ENCODE measurements at regions not wholly inside any gene's neighbourhood (a gene's known extent, or its start where the extent isn't known, plus 50 kb on each side); places are given as distances from the start of the nearest gene placed in this dataset.
"Not testable (repeated sequence)": the region's sequence is repeated elsewhere in the genome, so short reads cannot be mapped to it uniquely, and the experiment has no call there.

GRCh38 chr12:88945051-88945732, 364.9 kb upstream of the KITLG start:
- no peak for DNase-seq (ENCODE audit: low spot score)

GRCh38 chr12:88944397-88944796, 364.1 kb upstream of the KITLG start:
- no peak for DNase-seq (ENCODE audit: low spot score)

- no peak for DNase-seq (ENCODE audit: low spot score)
Observed at GRCh38 chr12:88940854-88941253, 360.6 kb upstream of the KITLG start.

- DNase-seq (ENCODE audit: low spot score), result no peak
Observed at GRCh38 chr12:88935856-88936255, 355.6 kb upstream of the KITLG start.

- DNase-seq (ENCODE audit: low spot score), result no peak
Observed at GRCh38 chr12:88934163-88934747, 354.0 kb upstream of the KITLG start.

GRCh38 chr12:88932457-88932856, 352.2 kb upstream of the KITLG start:
- no peak for DNase-seq (ENCODE audit: low spot score)

- DNase-seq (ENCODE audit: low spot score), result no peak
Observed at GRCh38 chr12:88931598-88931997, 351.3 kb upstream of the KITLG start.

- DNase-seq (ENCODE audit: low spot score), result no peak
Observed at GRCh38 chr12:88925454-88925853, 345.2 kb upstream of the KITLG start.

- DNase-seq (ENCODE audit: low spot score), result no peak
Observed at GRCh38 chr12:88924162-88924561, 343.9 kb upstream of the KITLG start.

- DNase-seq (ENCODE audit: low spot score), result no peak
Observed at GRCh38 chr12:88923631-88924030, 343.4 kb upstream of the KITLG start.

GRCh38 chr12:88922816-88923215, 342.5 kb upstream of the KITLG start:
- no peak for DNase-seq (ENCODE audit: low spot score)

- no peak for DNase-seq (ENCODE audit: low spot score)
Observed at GRCh38 chr12:88921890-88922532, 341.7 kb upstream of the KITLG start.

- no peak for DNase-seq (ENCODE audit: low spot score)
Observed at GRCh38 chr12:88921434-88921833, 341.2 kb upstream of the KITLG start.

GRCh38 chr12:88918161-88918560, 337.9 kb upstream of the KITLG start:
- DNase-seq (ENCODE audit: low spot score), result no peak

GRCh38 chr12:88914967-88915366, 334.7 kb upstream of the KITLG start:
- DNase-seq (ENCODE audit: low spot score), result no peak

- DNase-seq (ENCODE audit: low spot score), result no peak
Observed at GRCh38 chr12:88909510-88909909, 329.2 kb upstream of the KITLG start.

- no peak for DNase-seq (ENCODE audit: low spot score)
Observed at GRCh38 chr12:88908345-88908744, 328.1 kb upstream of the KITLG start.

GRCh38 chr12:88904705-88905104, 324.4 kb upstream of the KITLG start:
- DNase-seq (ENCODE audit: low spot score), result no peak

- no peak for DNase-seq (ENCODE audit: low spot score)
Observed at GRCh38 chr12:88903333-88903732, 323.1 kb upstream of the KITLG start.

GRCh38 chr12:88897723-88898122, 317.5 kb upstream of the KITLG start:
- no peak for DNase-seq (ENCODE audit: low spot score)

- DNase-seq (ENCODE audit: low spot score), result no peak
Observed at GRCh38 chr12:88896958-88897357, 316.7 kb upstream of the KITLG start.

- no peak for DNase-seq (ENCODE audit: low spot score)
Observed at GRCh38 chr12:88895634-88896033, 315.4 kb upstream of the KITLG start.

- DNase-seq (ENCODE audit: low spot score), result no peak
Observed at GRCh38 chr12:88893801-88894200, 313.5 kb upstream of the KITLG start.

- not testable (repeated sequence) for DNase-seq (ENCODE audit: low spot score)
Observed at GRCh38 chr12:88891434-88891833, 311.2 kb upstream of the KITLG start.

All from hematopoietic multipotent progenitor cell treated with erythropoietin and hydrocortisone succinate and interleukin-3 and kit ligand, for 17 days (in vitro differentiated cells).